ENCODE measurements at regions not wholly inside any gene's neighbourhood (a gene's known extent, or its start where the extent isn't known, plus 50 kb on each side); places are given as distances from the start of the nearest gene placed in this dataset.
A peak's percentile ranks its signal among the peaks of the same experiment; 100 is the strongest.

- DNase-seq (ENCODE audit: low spot score): peak; percentile 10
- in situ Hi-C loops (cut with MboI; ENCODE audit: low pct_unique_long_range_greater_than_20kb, low sequenced_read_pairs, unreplicated experiment): no loop called here
- no peak for TF ChIP-seq CTCF (IDR thresholded peaks at IDR 0.05; ENCODE audit: extremely low read depth, insufficient read depth, missing control alignments)
Observed at GRCh38 chr6:91718198-91718597, 1131.3 kb upstream of the MAP3K7 start.

- in situ Hi-C loops (cut with MboI; ENCODE audit: low pct_unique_long_range_greater_than_20kb, low sequenced_read_pairs, unreplicated experiment): no loop called here
- no peak for DNase-seq (ENCODE audit: low spot score)
- TF ChIP-seq CTCF (IDR thresholded peaks at IDR 0.05; ENCODE audit: extremely low read depth, insufficient read depth, missing control alignments): no peak
Observed at GRCh38 chr6:91717094-91717493, 1130.2 kb upstream of the MAP3K7 start.

GRCh38 chr6:91716361-91716760, 1129.5 kb upstream of the MAP3K7 start:
- no peak for TF ChIP-seq CTCF (IDR thresholded peaks at IDR 0.05; ENCODE audit: extremely low read depth, insufficient read depth, missing control alignments)
- DNase-seq (ENCODE audit: low spot score): no peak
- in situ Hi-C loops (cut with MboI; ENCODE audit: low pct_unique_long_range_greater_than_20kb, low sequenced_read_pairs, unreplicated experiment): no loop called here

GRCh38 chr6:91715171-91715805, 1128.4 kb upstream of the MAP3K7 start:
- in situ Hi-C loops (cut with MboI; ENCODE audit: low pct_unique_long_range_greater_than_20kb, low sequenced_read_pairs, unreplicated experiment): no loop called here
- no peak for TF ChIP-seq CTCF (IDR thresholded peaks at IDR 0.05; ENCODE audit: extremely low read depth, insufficient read depth, missing control alignments)
- no peak for DNase-seq (ENCODE audit: low spot score)

- in situ Hi-C loops (cut with MboI; ENCODE audit: low pct_unique_long_range_greater_than_20kb, low sequenced_read_pairs, unreplicated experiment): no loop called here
- no peak for TF ChIP-seq CTCF (IDR thresholded peaks at IDR 0.05; ENCODE audit: extremely low read depth, insufficient read depth, missing control alignments)
- DNase-seq (ENCODE audit: low spot score): no peak
Observed at GRCh38 chr6:91713911-91714310, 1127.0 kb upstream of the MAP3K7 start.

GRCh38 chr6:91711518-91711917, 1124.6 kb upstream of the MAP3K7 start:
- in situ Hi-C loops (cut with MboI; ENCODE audit: low pct_unique_long_range_greater_than_20kb, low sequenced_read_pairs, unreplicated experiment): no loop called here
- no peak for TF ChIP-seq CTCF (IDR thresholded peaks at IDR 0.05; ENCODE audit: extremely low read depth, insufficient read depth, missing control alignments)
- DNase-seq (ENCODE audit: low spot score): no peak

Data from GM13977 (cell line).